Hepatocyte (in vitro differentiated cells): ENCODE measurements at regions not wholly inside any gene's neighbourhood (a gene's known extent, or its start where the extent isn't known, plus 50 kb on each side); places are given as distances from the start of the nearest gene placed in this dataset.

Experiments used
- DNase-seq: peaks from one replicate; pipeline ENCODE4 v3.0.0-alpha.2; 2016; ENCODE audit warnings: low spot score
- H2AFZ ChIP-seq: fragments of 200-600 bp; sonication (generic); 2 replicates; pipeline ENCODE4 v1.6.0; 2016; ENCODE audit warnings: antibody characterized with exemption, mild to moderate bottlenecking
- H3K27ac ChIP-seq: fragments of 200-600 bp; sonication (generic); 2 replicates; pipeline ENCODE4 v1.5.1; 2016; ENCODE audit warnings: mild to moderate bottlenecking
- H3K27me3 ChIP-seq: fragments of 200-600 bp; sonication (generic); 2 replicates; pipeline ENCODE4 v1.6.1; 2016
- H3K36me3 ChIP-seq: fragments of 200-600 bp; sonication (generic); replicated peaks from 2 replicates; pipeline ENCODE4 v1.5.1; 2016; ENCODE audit warnings: low read depth; ENCODE audit not compliant: insufficient read depth
- H3K4me1 ChIP-seq: fragments of 200-600 bp; sonication (generic); 2 replicates; pipeline ENCODE4 v1.5.1; 2016; ENCODE audit warnings: mild to moderate bottlenecking, moderate library complexity; ENCODE audit not compliant: insufficient read depth
- H3K4me2 ChIP-seq: fragments of 200-600 bp; sonication (generic); 2 replicates; pipeline ENCODE4 v1.6.0; 2016
- H3K4me3 ChIP-seq: fragments of 200-600 bp; sonication (generic); 2 replicates; pipeline ENCODE4 v1.5.1; 2016; ENCODE audit warnings: mild to moderate bottlenecking
- H3K79me2 ChIP-seq: fragments of 200-600 bp; sonication (generic); 2 replicates; pipeline ENCODE4 v1.6.0; 2017; ENCODE audit warnings: mild to moderate bottlenecking
- H3K9me2 ChIP-seq: fragments of 200-600 bp; sonication (generic); replicated peaks from 2 replicates; pipeline ENCODE4 v1.6.0; 2017; ENCODE audit warnings: mild to moderate bottlenecking; ENCODE audit not compliant: insufficient read depth
- H3K9me3 ChIP-seq: fragments of 200-600 bp; sonication (generic); 2 replicates; pipeline ENCODE4 v1.5.1; 2016; ENCODE audit warnings: low read depth, mild to moderate bottlenecking
- H4K20me1 ChIP-seq: fragments of 200-600 bp; sonication (generic); 2 replicates; pipeline ENCODE4 v1.6.0; 2016; ENCODE audit warnings: mild to moderate bottlenecking; ENCODE audit not compliant: insufficient read depth, poor library complexity, severe bottlenecking
- EZH2 ChIP-seq: fragments of 200-600 bp; sonication (generic); IDR thresholded peaks from 2 replicates; pipeline ENCODE4 v1.6.1; 2016; ENCODE audit warnings: antibody characterized with exemption, mild to moderate bottlenecking, borderline replicate concordance
- EZH2phosphoT487 ChIP-seq: fragments of 200-600 bp; sonication (generic); IDR thresholded peaks from one replicate; pipeline ENCODE4 v1.6.1; 2018; ENCODE audit warnings: antibody characterized with exemption, mild to moderate bottlenecking, low read depth, moderate library complexity; ENCODE audit not compliant: unreplicated experiment, severe bottlenecking
- WGBS: methylation state at CpG from one replicate; pipeline ENCODE4 v1.1.6; 2016; ENCODE audit warnings: low lambda C conversion rate; ENCODE audit errors: missing lambda C conversion rate; 5-methylcytosine and 5-hydroxymethylcytosine counted together
- TF ChIP-seq, protein P1 (sequence below): fragments of 200-600 bp; sonication (generic); IDR thresholded peaks from 2 replicates; pipeline ENCODE4 v1.5.1; 2016; ENCODE audit warnings: antibody characterized with exemption, mild to moderate bottlenecking; ENCODE audit not compliant: poor library complexity

- Histone ChIP-seq H4K20me1 (no peaks in the 10 kb centered on the region), H3K4me3 (no peak overlapping the region)
- 53% methylated on average over 12 of the region's 12 CpGs for WGBS
These were observed 225.1 kb upstream of the NDN start for GRCh38 chr15:23912191-23912590.

GRCh38 chr15:23913081-23913480, 226.0 kb upstream of the NDN start:
- TF ChIP-seq EZH2phosphoT487 (no peak), EZH2 (no peak)
- TF ChIP-seq, protein P1, sequence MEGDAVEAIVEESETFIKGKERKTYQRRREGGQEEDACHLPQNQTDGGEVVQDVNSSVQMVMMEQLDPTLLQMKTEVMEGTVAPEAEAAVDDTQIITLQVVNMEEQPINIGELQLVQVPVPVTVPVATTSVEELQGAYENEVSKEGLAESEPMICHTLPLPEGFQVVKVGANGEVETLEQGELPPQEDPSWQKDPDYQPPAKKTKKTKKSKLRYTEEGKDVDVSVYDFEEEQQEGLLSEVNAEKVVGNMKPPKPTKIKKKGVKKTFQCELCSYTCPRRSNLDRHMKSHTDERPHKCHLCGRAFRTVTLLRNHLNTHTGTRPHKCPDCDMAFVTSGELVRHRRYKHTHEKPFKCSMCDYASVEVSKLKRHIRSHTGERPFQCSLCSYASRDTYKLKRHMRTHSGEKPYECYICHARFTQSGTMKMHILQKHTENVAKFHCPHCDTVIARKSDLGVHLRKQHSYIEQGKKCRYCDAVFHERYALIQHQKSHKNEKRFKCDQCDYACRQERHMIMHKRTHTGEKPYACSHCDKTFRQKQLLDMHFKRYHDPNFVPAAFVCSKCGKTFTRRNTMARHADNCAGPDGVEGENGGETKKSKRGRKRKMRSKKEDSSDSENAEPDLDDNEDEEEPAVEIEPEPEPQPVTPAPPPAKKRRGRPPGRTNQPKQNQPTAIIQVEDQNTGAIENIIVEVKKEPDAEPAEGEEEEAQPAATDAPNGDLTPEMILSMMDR: no peak

More at GRCh38 chr15:23912191-23912590, 225.1 kb upstream of the NDN start:
- DNase-seq: peak; percentile 30
- no peaks in the 10 kb centered on the region for H3K9me2 ChIP-seq
- no peaks in the 10 kb centered on the region for H3K79me2 ChIP-seq
- H3K4me2 ChIP-seq: peak overlapping the region; percentile 68
- no peak for TF ChIP-seq EZH2
- TF ChIP-seq, protein P1: no peak
- no peak for TF ChIP-seq EZH2phosphoT487
- H3K27ac ChIP-seq: no peak overlapping the region
- no peaks in the 10 kb centered on the region for H3K27me3 ChIP-seq
- no peaks in the 10 kb centered on the region for H3K36me3 ChIP-seq
- H3K4me1 ChIP-seq: no peaks in the 10 kb centered on the region
- peak overlapping the region; percentile 35 for H2AFZ ChIP-seq
- no peaks in the 10 kb centered on the region for H3K9me3 ChIP-seq

GRCh38 chr15:23913635-23914034, 226.5 kb upstream of the NDN start:
- WGBS: 57% methylated on average over 1 of the region's 1 CpG

More at GRCh38 chr15:23913081-23913480, 226.0 kb upstream of the NDN start:
- 45% methylated on average over 5 of the region's 5 CpGs for WGBS
- no peaks in the 10 kb centered on the region for H3K4me1 ChIP-seq
- H3K27me3 ChIP-seq: no peaks in the 10 kb centered on the region
- H3K9me3 ChIP-seq: no peaks in the 10 kb centered on the region
- H3K9me2 ChIP-seq: no peaks in the 10 kb centered on the region
- no peak overlapping the region for H3K4me2 ChIP-seq
- H4K20me1 ChIP-seq: no peaks in the 10 kb centered on the region
- no peak for DNase-seq
- no peak overlapping the region for H3K4me3 ChIP-seq
- no peaks in the 10 kb centered on the region for H3K36me3 ChIP-seq
- no peaks in the 10 kb centered on the region for H3K79me2 ChIP-seq
- no peak overlapping the region for H3K27ac ChIP-seq
- no peak overlapping the region for H2AFZ ChIP-seq

More at GRCh38 chr15:23913635-23914034, 226.5 kb upstream of the NDN start:
- no peaks in the 10 kb centered on the region for H3K4me1 ChIP-seq
- no peaks in the 10 kb centered on the region for H3K79me2 ChIP-seq
- H3K9me2 ChIP-seq: no peaks in the 10 kb centered on the region
- H3K9me3 ChIP-seq: no peaks in the 10 kb centered on the region
- no peak overlapping the region for H3K27ac ChIP-seq
- no peak for DNase-seq
- TF ChIP-seq EZH2 (no peak), EZH2phosphoT487 (no peak)
- TF ChIP-seq, protein P1: no peak
- no peaks in the 10 kb centered on the region for H3K27me3 ChIP-seq
- H2AFZ ChIP-seq: no peak overlapping the region
- no peak overlapping the region for H3K4me2 ChIP-seq
- no peaks in the 10 kb centered on the region for H4K20me1 ChIP-seq
- no peak overlapping the region for H3K4me3 ChIP-seq
- no peaks in the 10 kb centered on the region for H3K36me3 ChIP-seq
